Cardiac muscle cell (in vitro differentiated cells and primary cell): ENCODE measurements at regions not wholly inside any gene's neighbourhood (a gene's known extent, or its start where the extent isn't known, plus 50 kb on each side); places are given as distances from the start of the nearest gene placed in this dataset.

Experiments used
- DNase-seq, 2 donors: peaks; one replicate each; pipeline versions ENCODE4 v3.0.0 to v3.0.0-alpha.2; 2010 to 2017; ENCODE audit warnings: low read depth in 1 of 2, low spot score in 1 of 2
- H3K27ac ChIP-seq: fragments of 200-600 bp; sonication (generic); 2 replicates; pipeline ENCODE4 v1.5.1; 2016
- H3K27me3 ChIP-seq: fragments of 200-600 bp; sonication (generic); 2 replicates; pipeline ENCODE4 v1.6.0; 2016; ENCODE audit warnings: control low read depth
- H3K36me3 ChIP-seq: fragments of 200-600 bp; sonication (generic); 2 replicates; pipeline ENCODE4 v1.5.1; 2016; ENCODE audit warnings: control low read depth
- H3K4me1 ChIP-seq: fragments of 200-600 bp; sonication (generic); 2 replicates; pipeline ENCODE4 v1.8.1; 2017; ENCODE audit warnings: low read depth, mild to moderate bottlenecking, mixed run types
- H3K4me3 ChIP-seq: fragments of 200-600 bp; sonication (generic); 2 replicates; pipeline ENCODE4 v1.5.1; 2016; ENCODE audit warnings: mild to moderate bottlenecking
- H3K9me3 ChIP-seq: fragments of 200-600 bp; sonication (generic); 2 replicates; pipeline ENCODE4 v1.5.1; 2017; ENCODE audit warnings: low read depth, mild to moderate bottlenecking, control low read depth
- TF ChIP-seq, protein P1 (sequence below): IDR thresholded peaks from 2 replicates; pipeline ENCODE4 v1.5.1; 2012; ENCODE audit warnings: low read depth, mild to moderate bottlenecking, low read length

DNA sequence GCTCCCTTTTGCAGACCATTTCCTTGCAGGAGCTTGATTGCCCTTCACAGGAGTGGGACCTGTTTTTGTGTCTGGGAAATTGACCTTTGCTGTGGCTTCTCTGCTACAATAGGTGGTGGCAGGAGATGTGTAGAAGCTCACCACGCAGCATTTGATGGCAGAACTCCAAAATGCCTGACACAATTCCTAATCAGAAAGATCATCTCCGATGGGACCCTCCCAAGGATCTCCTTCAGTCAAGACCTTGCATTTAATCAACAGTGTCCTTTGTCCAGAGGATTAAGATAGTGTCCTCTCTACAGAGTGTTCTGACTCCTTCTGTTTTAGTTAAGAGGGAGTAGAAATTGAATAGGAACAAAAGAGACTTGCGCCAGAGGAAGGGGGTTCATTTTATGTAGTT is 83.6 kb upstream of the DDHD1 start:
- Histone ChIP-seq H3K4me1 (no peaks in the 10 kb centered on the region), H3K27me3 (no peaks in the 10 kb centered on the region), H3K36me3 (no peaks in the 10 kb centered on the region), H3K9me3 (no peaks in the 10 kb centered on the region), H3K27ac (no peak overlapping the region), H3K4me3 (no peak overlapping the region)
- no peak for DNase-seq
- TF ChIP-seq, protein P1, sequence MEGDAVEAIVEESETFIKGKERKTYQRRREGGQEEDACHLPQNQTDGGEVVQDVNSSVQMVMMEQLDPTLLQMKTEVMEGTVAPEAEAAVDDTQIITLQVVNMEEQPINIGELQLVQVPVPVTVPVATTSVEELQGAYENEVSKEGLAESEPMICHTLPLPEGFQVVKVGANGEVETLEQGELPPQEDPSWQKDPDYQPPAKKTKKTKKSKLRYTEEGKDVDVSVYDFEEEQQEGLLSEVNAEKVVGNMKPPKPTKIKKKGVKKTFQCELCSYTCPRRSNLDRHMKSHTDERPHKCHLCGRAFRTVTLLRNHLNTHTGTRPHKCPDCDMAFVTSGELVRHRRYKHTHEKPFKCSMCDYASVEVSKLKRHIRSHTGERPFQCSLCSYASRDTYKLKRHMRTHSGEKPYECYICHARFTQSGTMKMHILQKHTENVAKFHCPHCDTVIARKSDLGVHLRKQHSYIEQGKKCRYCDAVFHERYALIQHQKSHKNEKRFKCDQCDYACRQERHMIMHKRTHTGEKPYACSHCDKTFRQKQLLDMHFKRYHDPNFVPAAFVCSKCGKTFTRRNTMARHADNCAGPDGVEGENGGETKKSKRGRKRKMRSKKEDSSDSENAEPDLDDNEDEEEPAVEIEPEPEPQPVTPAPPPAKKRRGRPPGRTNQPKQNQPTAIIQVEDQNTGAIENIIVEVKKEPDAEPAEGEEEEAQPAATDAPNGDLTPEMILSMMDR: no peak

DNA sequence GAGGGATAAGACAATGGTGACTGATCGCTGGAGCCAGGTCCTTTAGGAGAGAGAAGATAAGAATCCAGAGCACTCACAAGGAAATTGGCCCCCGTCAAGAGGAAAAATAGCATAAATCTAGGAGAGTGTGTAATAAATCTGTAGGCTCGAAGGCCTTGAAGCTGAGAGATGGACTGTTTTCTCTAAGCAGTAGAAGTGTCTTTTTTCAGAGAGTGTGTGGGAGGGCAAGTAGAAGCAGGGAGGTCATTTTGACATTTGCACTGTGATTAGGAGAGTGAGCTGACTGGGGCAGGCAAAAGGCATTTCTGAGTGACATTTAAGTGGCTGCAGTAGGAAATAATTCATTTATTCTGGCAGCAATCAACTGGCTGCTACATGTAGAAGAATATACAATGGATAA is 78.0 kb upstream of the DDHD1 start:
- no peaks in the 10 kb centered on the region for H3K36me3 ChIP-seq
- H3K9me3 ChIP-seq: no peaks in the 10 kb centered on the region
- TF ChIP-seq, protein P1: no peak
- H3K4me1 ChIP-seq: peaks cover 8% of the 10 kb centered on the region
- H3K27me3 ChIP-seq: no peaks in the 10 kb centered on the region
- peak in 1 of 2 donors; percentile 48 for DNase-seq
- H3K4me3 ChIP-seq: no peak overlapping the region
- H3K27ac ChIP-seq: peak overlapping the region; percentile 63

DNA sequence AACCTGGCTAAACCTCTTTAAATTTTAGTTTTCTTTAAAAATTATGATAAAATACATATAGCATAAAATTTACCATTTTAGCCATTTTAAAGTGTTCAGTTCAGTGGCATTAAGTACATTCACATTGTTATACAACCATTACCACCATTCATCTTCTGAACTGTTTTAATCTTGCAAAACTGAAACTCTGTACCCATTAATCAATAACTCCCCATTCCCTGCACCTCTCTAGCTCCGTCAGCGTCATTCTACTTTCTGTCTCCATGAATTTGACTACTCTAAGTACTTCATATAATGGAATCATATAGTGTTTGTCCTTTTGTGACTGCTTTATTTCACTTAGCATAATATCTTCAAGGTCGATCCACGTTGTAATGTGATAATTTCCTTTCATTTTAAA is 75.8 kb upstream of the DDHD1 start:
- TF ChIP-seq, protein P1: no peak
- Histone ChIP-seq H3K27ac (no peak overlapping the region), H3K36me3 (no peaks in the 10 kb centered on the region), H3K27me3 (no peaks in the 10 kb centered on the region), H3K4me1 (peaks cover 8% of the 10 kb centered on the region), H3K9me3 (no peaks in the 10 kb centered on the region), H3K4me3 (no peak overlapping the region)
- no peak for DNase-seq

DNA sequence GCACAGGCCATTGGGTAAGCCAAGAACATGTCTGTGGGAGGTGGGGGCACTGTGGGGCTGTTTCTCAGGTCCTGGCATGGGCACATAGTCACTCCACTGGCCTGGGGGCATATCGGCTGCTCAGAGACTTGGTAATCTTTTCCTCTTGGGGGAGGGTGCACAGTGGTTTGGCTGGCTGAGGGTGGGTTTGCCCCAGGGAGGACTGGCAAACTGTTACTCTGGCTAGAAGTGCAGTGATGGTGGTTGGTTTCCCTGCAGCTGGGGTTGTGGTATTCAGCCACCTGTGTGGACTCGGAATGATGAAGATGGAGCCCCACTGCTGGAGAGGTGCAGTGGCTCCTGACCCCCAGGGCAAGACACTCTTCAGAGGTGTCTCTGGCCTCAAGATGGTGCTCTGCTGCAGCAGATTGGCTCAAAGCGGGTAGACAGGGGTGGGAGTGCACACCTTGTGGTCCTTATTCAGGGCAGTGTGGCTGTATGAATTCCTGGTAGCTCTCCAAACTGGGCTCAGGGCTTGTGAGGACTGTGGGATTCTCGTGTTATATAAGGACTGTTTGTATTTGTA is 74.1 kb upstream of the DDHD1 start:
- Histone ChIP-seq H3K27ac (no peak overlapping the region), H3K27me3 (no peaks in the 10 kb centered on the region), H3K4me3 (no peak overlapping the region), H3K36me3 (no peaks in the 10 kb centered on the region), H3K9me3 (no peaks in the 10 kb centered on the region), H3K4me1 (peaks cover 8% of the 10 kb centered on the region)
- DNase-seq: no peak
- TF ChIP-seq, protein P1: no peak

DNA sequence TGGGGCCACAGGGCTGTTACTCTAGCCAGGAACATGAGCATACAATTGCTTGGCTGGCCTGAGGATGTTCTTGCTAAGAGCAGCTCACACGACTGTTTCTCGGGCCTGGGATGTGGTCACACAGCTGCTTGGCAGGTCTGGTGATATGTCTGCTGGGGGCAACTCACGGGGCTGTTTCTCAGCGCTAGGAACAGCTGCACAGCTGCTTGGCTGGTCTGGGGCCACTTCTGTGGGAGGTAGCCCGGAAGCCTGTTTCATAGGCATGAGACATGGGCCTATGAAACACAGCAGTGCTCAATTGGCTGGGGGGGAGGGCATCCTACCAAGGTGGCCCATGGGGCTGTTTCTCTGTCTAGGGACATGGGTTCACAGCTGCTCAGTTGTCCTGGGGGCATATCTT is 73.4 kb upstream of the DDHD1 start:
- TF ChIP-seq, protein P1: no peak
- Histone ChIP-seq H3K4me3 (no peak overlapping the region), H3K9me3 (no peaks in the 10 kb centered on the region), H3K4me1 (peaks cover 8% of the 10 kb centered on the region), H3K36me3 (no peaks in the 10 kb centered on the region), H3K27ac (no peak overlapping the region), H3K27me3 (no peaks in the 10 kb centered on the region)
- peak in 1 of 2 donors; percentile 85 for DNase-seq

DNA sequence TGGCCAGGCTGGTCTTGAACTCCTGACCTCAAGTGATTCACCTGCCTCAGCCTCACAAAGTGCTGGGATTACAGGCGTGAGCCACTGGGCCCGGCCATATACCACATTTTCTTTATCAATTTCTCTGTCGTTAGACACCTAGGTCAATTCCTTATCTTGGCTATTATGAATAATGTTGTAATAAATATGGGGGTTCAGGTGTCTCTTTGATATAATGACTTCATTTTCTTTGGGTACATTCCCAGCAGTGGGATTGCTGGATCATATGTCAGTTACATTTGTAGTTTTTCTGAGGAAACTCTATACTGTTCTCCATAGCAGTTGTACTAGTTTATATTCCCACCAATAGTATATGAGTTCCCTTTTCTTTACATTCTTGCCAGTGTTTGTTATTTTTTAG is 67.8 kb upstream of the DDHD1 start:
- Histone ChIP-seq H3K27me3 (no peaks in the 10 kb centered on the region), H3K9me3 (no peaks in the 10 kb centered on the region), H3K36me3 (no peaks in the 10 kb centered on the region), H3K4me3 (no peak overlapping the region), H3K4me1 (peaks cover 3% of the 10 kb centered on the region), H3K27ac (no peak overlapping the region)
- TF ChIP-seq, protein P1: no peak
- no peak for DNase-seq
